Omental fat pad (tissue), 3 donors: ENCODE measurements at regions not wholly inside any gene's neighbourhood (a gene's known extent, or its start where the extent isn't known, plus 50 kb on each side); places are given as distances from the start of the nearest gene placed in this dataset.

Source experiments
- ATAC-seq: fragments of 150-250 bp; one replicate; pipeline ENCODE4 v1.9.1; 2016; ENCODE audit warnings: mild to moderate bottlenecking, moderate library complexity; ENCODE audit not compliant: low FRiP score
- DNase-seq: peaks from one replicate; pipeline ENCODE4 v3.0.0-alpha.2; 2019; ENCODE audit warnings: low spot score
- TF ChIP-seq, protein P1 (sequence below), 3 donors: fragments of 450-650 bp; IDR thresholded peaks; one replicate each; pipeline ENCODE4 v1.5.1; 2016 to 2017; ENCODE audit warnings: antibody characterized with exemption in 3 of 3, mild to moderate bottlenecking in 3 of 3, moderate library complexity in 2 of 3

DNA sequence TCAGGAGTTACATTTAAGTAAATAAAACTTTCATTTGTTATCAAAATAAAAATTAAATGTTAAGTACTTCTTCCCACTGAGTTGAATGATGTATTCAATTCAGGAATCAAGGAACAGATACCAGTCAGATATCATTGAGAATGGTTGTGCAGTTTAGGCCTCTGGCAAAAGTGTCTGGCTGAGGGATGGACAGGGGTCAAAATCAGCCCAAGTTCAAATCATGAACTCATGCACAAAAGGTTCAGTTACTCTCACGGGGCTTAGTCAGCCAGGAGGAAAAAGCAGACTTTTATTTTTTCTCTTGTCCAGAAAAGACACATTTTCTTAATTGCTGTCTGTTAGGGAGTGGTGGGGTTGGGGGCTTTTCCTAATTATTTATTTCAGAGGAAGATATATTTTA lies 166.3 kb downstream of the RASSF9 start:
- ATAC-seq (no peak), DNase-seq (no peak)
- TF ChIP-seq, protein P1, sequence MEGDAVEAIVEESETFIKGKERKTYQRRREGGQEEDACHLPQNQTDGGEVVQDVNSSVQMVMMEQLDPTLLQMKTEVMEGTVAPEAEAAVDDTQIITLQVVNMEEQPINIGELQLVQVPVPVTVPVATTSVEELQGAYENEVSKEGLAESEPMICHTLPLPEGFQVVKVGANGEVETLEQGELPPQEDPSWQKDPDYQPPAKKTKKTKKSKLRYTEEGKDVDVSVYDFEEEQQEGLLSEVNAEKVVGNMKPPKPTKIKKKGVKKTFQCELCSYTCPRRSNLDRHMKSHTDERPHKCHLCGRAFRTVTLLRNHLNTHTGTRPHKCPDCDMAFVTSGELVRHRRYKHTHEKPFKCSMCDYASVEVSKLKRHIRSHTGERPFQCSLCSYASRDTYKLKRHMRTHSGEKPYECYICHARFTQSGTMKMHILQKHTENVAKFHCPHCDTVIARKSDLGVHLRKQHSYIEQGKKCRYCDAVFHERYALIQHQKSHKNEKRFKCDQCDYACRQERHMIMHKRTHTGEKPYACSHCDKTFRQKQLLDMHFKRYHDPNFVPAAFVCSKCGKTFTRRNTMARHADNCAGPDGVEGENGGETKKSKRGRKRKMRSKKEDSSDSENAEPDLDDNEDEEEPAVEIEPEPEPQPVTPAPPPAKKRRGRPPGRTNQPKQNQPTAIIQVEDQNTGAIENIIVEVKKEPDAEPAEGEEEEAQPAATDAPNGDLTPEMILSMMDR (IDR thresholded peaks at IDR 0.05), result no peak

- DNase-seq (no peak), ATAC-seq (no peak)
- TF ChIP-seq, protein P1 (IDR thresholded peaks at IDR 0.05), result no peak
Measured at GRCh38 chr12:85672436-85672835, 163.8 kb downstream of the RASSF9 start.

- no peak for ATAC-seq
- TF ChIP-seq, protein P1 (IDR thresholded peaks at IDR 0.05), result no peak
- DNase-seq, result no peak
Measured at GRCh38 chr12:85673921-85674420, 162.2 kb downstream of the RASSF9 start.

DNA sequence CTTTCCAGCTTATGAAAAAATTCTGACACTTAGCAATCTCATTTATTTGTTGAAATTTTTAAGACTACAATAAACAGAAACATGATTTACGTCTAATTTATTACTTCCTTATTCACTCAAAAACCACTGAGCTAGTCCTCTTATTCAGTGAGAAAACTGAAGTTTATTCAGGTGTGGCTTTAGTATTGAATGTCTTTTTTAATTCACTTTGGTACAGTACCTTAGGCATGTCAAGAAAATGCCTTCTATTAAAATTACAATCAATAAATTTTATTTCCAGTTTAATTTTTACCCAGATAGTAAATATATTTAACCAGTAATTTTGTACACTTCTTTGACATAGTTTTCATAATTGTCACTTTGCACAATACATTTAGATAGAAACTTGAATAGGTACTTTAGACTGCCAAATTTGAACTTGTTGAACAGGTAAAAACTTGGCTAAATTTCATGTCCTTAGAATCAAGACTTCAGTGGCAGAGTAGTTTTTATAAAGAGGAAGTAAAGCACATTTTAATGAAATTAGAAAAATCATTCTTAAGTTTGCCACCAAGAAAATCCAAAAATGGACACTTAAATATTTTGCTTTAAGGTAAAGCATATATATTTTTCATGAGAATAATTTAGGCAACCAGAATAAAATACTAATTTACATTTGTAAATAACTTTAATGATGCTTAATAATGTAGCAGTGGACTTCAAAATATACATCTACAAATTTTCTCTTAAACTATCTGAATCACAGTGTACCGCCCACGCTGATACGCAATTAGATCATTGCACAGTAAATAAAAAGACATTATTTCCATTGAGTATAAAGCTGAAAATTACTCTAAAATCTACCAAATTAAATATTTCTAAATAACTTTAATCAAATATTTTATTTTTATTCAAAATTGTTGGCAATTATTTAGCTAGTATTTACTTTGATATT lies 159.1 kb downstream of the RASSF9 start:
- DNase-seq, result no peak
- no peak for ATAC-seq
- TF ChIP-seq, protein P1 (IDR thresholded peaks at IDR 0.05), result no peak

- TF ChIP-seq, protein P1 (IDR thresholded peaks at IDR 0.05), result no peak
- DNase-seq (no peak), ATAC-seq (no peak)
Measured at GRCh38 chr12:85679296-85679695, 156.9 kb downstream of the RASSF9 start.

DNA sequence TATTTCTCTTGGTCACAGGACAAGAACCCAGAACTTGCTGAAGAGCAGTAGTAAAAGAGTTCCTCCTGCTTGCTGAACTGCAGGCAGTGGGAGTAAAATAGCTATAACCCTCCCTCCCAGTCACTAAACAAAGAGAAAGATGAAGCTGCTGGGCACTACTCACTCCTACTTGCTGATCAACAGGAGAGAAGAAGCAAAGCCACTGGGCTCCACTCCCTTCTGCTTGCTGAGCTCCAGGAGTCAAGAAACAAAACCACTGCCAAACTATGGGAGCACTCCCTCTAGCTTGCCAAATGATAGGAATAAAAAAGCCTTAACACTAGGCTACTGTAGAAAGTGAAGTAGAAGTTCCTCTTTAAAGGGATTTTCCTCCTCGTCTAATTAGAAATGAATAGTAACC lies 155.3 kb downstream of the RASSF9 start:
- ATAC-seq, result no peak
- DNase-seq, result no peak
- TF ChIP-seq, protein P1 (IDR thresholded peaks at IDR 0.05), result no peak

DNA sequence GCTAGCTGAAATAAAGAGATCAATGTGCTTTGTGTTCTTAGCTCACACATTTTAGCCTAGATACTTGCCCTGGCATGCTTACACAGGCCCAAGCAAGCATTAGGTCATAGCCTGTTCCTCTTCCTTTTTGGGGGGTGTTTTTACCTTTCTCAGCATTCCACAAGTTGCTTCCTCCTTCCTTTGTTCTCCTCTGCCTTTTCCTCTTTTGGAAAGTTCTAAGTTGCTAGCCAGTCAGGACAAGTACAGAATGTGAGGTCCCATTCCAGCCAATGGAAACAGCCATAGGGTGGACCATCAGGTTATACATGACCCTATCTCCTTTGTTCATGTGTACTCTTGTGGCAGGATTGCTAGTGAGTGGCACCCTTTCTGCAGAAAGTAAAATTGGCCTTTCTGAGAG lies 154.9 kb downstream of the RASSF9 start:
- TF ChIP-seq, protein P1 (IDR thresholded peaks at IDR 0.05), result no peak
- no peak for ATAC-seq
- no peak for DNase-seq
